ENCODE measurements at regions not wholly inside any gene's neighbourhood (a gene's known extent, or its start where the extent isn't known, plus 50 kb on each side); places are given as distances from the start of the nearest gene placed in this dataset.
A peak's percentile ranks its signal among the peaks of the same experiment; 100 is the strongest.
"Not testable (repeated sequence)": the region's sequence is repeated elsewhere in the genome, so short reads cannot be mapped to it uniquely, and the experiment has no call there.

DNA sequence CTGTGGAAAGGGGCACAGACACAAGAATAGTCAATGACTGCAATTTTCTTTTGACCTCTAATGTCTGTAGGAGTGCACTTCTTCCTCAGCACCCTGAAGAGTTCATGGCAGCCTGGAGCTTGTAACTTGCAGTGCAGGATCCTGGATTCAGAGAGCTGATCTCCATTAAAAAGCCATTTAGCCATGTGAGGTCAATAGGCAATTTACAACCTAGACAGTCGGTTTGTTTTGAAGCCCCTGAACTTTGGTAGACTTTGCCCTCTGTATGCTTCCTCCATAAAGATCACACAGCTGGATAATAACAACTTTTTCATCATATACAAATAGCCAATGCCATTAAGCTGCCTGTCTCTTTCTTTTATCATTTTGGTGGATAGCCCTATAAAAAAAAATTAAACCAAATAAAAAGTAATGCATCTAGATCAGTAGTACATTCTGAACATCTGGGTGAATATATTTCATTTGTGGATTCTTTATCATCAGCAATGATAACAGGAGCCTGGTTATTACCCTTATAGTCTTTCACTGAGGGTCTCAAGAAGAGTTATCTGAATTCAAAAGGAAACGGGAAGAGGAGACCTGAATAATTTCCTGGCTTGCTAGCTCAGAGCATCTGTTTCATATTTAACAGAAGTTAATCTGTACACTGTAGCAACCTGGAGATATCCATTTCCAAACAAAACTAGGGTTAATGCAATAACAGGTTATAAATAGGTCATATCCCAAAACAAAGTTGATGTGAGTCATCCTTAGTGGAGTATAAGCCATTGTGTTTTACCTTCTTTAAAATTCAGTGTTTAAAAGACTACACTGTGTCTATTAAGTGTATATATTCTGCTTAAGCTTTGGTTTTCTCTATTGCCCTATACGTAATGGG is 193.8 kb upstream of the ACTBL2 start:
- DNase-seq (ENCODE audit: low spot score): no peak

DNA sequence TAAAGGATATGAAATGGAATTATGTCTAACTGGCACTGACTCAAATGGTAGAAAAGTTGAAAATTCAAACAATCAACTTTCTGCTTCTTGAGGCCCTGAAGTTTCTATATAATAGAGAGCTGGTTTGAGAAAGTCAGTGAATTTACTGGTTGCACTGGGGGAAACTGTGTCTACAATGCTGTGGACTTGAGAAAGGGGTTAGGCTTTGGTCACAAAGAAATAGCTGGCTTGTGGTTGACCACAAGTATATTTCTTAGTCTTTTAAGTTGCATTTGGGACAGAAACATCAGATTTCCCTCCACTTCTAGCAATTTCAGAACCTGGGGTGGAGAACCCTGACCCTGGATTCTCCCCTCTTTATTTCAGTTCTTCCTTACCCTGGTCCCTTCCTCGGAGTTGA is 192.6 kb upstream of the ACTBL2 start:
- no peak for DNase-seq (ENCODE audit: low spot score)

DNA sequence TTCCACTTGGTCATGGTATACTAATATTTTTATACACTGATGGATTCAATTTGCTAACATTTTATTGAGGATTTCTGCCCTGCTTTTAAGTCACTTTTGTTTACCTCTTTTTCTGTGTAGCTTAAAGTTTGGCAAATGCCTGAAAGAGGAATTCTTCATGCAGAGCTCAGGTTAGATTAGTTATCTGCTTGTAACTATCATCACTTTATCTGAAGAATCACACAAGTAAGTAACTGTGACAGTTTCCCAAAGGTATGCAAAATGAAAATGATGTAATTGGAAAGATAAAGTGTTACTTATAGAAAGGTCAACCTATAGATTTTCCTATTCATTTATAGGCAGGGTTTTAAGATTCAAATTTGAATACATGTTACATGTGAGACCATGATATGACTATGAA is 188.8 kb upstream of the ACTBL2 start:
- DNase-seq (ENCODE audit: low spot score): no peak

DNA sequence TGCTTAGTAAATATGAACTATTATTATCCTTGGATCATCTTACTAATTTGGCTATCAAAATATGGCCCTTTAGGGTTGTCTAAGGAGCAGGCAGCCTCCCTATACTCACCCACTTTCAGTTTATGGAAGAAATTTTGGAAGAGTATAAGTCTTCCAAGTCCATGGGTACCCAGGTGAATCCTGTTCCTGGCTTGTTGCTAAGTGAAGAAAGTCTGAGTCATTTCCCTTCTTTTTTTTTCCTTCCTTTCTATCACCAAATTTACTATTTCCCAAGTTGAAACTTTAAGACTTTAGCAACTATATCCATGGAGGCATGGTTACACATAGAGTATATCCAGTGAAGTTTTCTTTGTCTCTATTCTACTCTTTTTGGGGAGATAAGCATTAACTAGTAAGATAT is 184.0 kb upstream of the ACTBL2 start:
- DNase-seq (ENCODE audit: low spot score): no peak

DNA sequence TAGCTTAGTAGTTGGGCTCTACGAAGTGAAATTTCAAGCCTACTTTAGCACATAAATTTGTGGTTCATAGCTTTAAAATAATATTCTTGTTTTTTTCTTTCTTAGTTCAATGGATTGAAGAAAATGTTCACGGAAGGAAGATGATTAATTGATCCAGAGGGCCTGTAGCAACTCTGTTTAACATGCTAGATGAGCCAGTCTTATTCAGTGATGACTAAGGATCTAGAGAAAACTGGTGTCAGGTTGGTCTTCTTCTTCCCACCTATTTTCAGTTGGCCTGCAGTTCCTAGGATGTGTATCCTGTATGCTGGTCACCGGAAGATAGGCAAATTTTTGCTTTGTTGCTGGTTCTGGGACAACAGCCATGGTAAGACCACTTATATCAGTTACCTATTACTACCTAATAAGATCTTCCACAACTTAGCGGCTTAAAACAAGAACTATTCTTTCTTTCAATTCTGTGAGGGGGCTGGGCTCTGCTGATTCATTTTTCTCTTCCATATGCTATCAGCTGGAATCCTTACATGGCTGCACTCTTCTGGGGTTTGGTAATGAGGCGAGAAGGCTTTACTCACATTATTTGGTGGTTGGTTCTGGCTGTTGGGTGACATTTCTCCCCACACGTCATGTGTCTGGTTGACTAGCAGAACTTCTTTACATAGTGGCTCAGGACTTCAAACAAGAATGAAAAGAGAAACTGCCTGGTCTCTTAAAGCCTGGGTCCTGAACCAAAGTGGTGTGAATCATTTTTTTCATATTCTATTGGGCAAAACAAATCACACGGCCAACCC is 182.7 kb upstream of the ACTBL2 start:
- DNase-seq (ENCODE audit: low spot score): no peak

DNA sequence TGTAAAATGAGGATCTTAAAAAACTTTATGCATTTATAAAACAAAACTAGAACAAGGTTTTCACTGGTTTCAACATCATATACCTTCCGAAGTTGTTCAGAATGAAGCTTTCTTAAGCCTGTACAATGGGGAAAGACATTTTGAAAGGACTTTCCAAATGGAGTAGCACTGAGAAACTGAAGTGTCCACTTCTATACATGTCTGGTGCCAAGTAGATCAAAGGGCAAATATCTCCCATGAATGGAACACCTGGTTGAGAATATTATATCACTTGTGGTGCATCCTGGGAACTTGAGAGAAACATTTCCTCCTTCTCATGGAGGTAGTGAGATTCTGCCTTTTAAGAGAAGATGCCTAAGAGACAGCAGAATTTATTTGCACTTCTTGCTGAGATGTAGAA is 182.1 kb upstream of the ACTBL2 start:
- no peak for DNase-seq (ENCODE audit: low spot score)

DNA sequence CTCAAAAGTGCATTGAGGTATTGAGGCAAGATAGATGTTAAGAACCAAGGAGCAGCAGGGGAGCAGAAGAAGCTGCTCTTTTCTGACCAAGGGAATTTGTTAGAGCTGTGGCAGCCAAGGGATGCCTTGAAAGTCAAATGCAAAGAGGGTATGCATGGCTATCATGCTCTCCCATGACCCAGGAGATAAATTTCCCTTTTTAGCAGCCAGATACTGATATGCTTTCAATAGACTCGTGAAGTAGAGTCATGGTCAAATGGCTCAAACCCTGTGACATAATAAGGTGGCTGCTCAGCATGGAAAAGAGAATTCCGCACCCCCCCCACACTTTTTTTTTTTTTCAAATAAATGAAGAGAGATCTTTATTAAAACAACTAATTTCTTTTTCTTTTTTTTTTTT is 180.9 kb upstream of the ACTBL2 start:
- DNase-seq (ENCODE audit: low spot score): no peak

DNA sequence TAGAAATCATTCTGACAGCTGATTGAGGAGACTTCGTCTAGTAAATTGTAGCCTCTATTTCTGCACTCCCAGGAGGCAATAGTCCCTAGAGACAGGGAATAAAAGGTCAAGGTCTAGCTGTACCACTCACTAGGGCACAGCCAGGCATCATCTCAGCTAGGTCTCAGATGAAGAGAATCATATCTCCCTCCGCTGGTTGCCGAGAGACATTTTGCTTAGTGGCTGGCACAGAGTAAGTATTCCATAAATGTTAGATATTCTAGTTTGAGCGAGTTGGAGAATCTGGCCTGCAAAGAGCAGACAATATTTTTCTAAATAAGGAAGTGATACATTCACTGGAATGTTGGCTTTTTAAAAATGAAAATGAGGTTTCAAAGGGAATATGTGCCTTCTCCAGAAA is 180.4 kb upstream of the ACTBL2 start:
- DNase-seq (ENCODE audit: low spot score): no peak

DNA sequence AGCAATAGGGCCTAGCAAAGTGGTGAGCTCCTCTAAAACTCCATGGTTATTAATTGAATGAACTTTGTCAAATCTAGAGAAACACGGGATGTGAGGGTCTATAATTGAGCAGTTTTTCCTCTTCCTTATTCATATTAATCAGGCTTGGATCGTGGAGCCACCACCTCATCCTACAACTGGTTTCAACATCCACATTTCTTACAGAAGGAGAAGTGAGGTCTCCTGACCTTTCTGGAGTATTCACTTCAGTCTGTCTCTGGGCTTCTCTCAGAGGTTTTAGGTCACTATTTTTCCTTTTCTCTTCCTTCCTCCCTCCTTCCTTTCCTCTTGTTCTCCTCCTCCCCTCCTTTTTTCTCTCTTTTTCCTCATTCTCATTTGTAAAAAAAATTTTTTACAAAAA is 177.3 kb upstream of the ACTBL2 start:
- DNase-seq (ENCODE audit: low spot score): no peak

DNA sequence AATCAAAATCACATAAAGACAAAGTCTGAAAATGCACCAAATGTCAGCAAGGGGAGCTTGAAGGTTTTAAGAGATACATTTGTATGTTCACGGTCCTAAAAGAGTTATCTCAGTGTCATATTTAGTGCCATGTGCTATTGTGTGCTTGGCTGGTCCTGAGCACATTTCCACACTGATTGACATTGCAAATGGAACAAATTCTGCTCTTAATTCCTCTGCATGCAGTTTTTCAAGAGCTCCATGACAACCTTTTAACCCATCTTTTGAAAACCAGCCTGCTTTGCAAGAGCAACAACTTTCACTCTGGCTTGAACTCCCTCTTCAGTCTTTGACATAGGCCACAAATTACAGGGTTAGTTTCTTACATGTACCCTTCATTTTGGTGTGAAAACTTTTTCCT is 175.4 kb upstream of the ACTBL2 start:
- DNase-seq (ENCODE audit: low spot score): no peak

DNA sequence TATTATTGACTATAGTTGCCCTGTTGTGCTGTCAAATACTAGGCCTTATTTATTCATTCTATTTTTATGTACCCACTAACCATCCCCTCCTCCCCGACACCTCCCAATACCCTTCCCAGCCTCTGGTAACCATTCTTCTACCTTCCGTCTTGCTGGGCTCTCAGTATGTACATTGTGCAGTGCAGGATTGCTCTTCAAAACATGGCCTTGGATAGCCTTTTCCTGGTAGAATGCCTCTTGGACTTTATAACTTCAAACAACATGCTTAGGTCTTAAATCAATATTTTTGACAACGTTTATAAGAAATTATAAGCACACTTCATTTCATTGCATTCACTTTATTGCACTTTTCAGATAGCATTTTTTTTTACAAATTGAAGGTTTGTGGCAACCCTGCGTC is 172.6 kb upstream of the ACTBL2 start:
- no peak for DNase-seq (ENCODE audit: low spot score)

DNA sequence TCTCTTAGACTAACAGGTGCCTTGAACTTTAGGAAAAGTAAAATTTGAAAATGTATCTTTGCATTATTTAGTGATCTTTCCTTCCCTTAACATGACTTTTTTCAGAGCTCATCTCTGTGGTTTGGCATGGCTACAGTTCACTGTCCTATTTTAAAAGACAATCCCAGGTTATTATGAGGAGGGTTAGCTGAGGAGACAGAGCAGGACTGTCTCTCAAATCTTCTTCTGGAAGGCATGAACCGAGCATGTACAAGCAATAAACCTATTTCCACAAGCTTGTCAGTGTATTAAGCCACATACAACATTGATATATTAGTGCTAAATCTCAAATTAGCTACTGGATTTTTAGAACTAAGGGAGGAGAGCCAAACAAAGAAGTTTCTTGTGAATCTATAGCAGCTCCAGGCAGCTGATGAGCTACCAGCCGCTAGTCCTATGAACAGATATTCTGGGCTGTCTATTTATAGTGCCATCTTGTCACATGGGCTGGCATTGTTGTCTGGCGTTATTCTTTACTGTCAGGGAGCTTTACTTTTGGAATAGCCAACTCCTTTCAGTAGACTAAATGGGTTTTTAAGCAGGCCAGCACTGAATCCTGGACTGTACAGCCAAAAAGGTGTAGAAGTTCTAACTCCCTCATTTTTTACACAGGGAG is 171.2 kb upstream of the ACTBL2 start:
- no peak for DNase-seq (ENCODE audit: low spot score)

DNA sequence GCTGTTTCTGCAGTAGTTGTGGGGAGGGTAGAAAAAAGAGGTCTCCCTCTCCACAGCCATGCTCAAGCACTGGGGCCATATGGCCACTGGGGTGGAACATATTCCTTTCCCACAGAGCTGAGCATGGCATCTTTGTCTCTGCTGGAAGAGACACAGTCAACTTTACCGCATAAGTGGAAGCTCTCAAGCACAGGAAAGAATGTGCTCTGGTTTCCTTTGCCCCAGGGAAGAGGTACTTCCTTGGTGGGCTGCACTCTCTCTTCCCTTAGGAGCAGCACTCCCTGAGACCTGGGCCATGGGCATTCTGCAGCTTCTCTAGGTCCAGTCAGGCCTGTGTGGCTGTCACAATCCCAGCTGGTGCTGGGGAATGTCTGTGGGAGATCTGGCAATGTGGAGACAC is 168.5 kb upstream of the ACTBL2 start:
- DNase-seq (ENCODE audit: low spot score): no peak

DNA sequence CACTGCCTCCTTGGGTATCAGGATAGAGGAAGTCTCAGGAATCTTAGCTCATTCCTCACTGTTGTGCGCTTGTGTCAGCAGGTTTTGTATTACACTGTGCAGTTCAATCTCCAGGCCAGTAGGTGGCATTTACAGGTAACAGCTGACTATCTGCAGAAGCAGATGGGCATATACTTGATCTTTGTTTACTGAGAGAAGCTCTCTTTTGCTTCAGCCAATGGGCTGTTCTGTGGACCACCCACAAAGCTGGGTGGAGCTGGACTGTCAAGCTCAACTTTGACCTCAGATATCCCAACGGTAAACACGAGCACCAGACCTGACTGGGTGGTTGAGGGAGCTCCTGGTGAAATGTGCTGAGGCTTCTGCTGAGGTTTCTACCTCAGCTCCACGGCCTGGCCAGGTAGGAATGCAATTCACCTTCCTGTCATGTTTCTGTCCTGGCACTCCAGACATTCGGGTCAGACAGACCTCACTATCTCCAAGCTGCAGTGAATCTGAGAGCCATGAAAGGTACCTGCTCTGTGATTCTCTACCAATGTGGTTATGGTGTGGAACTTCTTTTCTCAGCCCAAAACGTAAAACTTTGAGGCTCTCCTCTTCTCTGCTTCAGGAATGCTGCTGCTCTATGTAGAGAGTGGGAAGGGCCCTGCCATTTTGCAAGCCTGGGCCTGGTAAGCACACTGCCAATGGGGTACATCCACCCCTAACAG is 167.9 kb upstream of the ACTBL2 start:
- DNase-seq (ENCODE audit: low spot score): peak; percentile 33

DNA sequence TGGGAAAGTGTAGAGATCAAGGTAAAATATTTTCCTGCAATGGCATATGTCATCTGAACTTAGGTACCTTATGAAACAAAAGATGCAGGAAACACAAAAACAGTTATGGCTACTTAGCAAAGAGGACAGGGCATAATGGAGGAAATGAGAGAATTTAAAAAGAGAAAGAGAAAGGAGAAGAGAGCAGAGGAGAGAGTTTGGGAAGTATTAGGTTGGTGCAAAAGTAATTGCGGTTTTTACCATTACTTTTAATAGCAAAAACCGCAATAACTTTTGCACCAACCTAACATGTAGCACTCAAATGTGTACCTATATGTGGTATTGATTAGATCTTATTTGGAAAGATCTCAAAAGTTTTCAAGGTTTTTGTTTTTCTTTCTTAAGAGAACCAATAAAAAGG is 160.1 kb upstream of the ACTBL2 start:
- no peak for DNase-seq (ENCODE audit: low spot score)

DNA sequence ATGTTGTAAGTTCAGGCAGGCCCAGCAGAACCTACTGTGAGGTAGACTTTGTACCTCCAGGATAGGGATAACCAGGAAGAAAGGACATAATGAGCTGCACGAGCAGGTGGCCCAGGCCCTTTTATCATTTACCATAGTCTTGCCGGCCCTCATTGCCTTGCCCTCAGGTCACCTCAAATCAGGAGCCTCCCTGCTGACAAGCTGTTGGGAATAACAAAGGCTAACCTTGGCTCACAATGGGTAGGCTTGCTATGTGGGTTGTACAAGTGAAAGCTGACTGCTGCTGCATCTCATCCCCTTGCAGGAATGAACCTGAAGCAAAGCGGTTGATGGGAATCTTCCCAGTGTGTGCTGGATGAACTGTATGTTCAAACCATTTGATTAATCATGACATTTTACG is 159.5 kb upstream of the ACTBL2 start:
- DNase-seq (ENCODE audit: low spot score): no peak

DNA sequence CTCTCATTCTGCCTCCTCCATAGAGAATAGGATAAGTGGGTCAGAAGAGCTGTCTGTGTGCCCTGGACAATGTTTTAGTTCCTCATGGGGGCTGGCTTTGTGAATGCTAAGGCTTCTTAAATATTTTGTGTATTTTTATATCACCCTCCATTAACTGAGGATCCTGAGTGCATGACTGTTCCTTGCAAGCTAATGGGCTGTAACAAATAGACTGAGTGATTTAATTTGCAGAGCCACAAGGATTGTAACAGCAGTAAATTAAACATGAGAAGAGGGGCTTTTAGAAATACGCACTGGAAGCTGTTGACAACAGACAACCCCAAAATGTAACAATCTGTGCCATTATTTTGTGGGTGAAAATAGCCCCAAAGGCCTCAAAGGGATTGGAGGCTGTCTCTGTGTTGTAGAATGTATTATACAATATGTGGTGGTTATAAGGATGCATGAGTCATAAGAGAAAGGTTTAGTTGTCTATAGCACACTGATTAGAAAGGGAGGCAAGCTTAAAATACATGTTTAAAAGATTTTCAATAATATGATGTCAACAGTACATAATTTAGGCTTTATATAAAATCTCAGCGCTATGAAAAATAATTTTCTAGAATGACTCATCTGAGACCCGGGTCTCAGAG is 152.7 kb upstream of the ACTBL2 start:
- DNase-seq (ENCODE audit: low spot score): no peak

DNA sequence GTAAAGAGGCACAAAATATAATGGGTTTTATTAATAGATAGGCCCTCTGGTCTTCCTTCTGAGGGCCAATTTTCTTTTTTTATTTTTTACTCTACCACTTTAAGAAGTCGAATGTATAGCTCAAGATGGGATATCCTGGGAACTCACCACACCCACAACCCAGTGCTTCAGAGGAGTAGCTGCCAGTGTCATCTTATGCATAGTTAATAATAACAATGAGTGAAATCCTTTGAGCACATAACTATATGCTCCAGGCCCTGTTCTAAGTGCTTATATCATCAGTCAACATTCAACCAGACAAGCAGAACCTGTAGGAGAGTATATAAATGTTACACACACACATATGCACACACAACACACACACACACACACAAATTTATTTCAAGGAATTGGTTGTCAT is 150.3 kb upstream of the ACTBL2 start:
- DNase-seq (ENCODE audit: low spot score): no peak

DNA sequence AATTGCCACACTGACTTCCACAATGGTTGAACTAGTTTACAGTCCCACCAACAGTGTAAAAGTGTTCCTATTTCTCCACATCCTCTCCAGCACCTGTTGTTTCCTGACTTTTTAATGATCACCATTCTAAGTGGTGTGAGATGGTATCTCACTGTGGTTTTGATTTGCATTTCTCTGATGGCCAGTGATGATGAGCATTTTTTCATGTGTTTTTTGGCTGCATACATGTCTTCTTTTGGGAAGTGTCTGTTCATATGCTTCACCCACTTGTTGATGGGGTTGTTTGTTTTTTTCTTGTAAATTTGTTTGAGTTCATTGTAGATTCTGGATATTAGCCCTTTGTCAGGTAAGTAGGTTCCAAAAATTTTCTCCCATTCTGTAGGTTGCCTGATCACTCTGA is 148.5 kb upstream of the ACTBL2 start:
- not testable (repeated sequence) for DNase-seq (ENCODE audit: low spot score)

DNA sequence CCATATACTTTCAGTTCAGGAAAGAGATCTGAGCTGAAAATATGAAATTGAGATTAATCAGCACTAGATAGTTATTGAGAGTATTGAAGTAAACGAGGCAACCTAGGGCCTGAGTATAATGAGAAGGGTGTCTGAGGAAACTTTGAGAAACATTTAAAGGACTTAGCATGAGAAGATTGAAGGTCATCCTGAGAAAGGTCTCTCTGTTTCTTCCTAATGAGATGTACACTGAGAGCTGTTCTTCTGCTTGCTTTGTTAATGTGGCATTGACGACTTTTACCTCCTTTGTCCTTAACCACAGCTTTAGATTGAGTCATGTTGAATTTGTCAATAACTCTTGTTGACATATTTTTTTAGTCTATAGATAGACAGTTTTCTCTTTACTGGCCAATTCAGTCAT is 145.1 kb upstream of the ACTBL2 start:
- DNase-seq (ENCODE audit: low spot score): no peak

DNA sequence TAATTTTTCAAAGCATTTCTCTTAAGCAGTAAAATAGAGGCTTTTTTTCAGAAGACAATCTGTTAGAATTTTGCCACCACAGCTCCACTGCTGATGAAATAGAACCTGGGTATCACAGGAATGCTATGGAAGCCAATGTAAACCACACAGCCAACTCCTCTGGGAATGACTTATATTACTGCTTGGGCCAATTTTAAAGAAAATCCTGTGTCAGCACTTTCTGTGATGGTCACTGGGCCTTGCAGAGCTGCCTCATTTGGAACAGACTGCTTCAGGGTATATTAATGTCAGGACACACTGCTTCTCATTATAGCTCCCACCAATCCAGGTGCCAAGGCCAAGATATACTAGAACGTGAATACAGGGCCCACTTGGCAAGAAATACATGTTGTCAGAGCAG is 144.1 kb upstream of the ACTBL2 start:
- no peak for DNase-seq (ENCODE audit: low spot score)

DNA sequence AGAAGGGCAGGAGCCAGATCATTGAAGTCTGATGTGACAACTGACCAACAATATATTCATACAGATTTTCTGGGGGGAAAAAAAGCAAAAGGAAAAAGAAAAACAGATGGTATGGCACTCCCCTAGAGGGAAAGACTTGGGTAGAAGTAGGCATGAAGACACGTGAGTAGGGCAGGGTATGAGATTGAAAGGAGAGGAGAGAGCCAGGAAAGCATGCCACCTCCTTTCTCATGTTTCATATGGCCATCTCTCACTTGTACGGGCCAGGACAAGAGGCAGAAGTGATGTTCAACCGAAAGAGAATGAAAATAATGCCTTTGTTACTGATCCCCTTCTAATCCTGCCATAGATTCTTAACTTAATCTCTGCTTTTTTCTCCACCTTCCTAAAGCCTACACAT is 139.0 kb upstream of the ACTBL2 start:
- no peak for DNase-seq (ENCODE audit: low spot score)
